ENCODE measurements at regions not wholly inside any gene's neighbourhood (a gene's known extent, or its start where the extent isn't known, plus 50 kb on each side); places are given as distances from the start of the nearest gene placed in this dataset.

DNA sequence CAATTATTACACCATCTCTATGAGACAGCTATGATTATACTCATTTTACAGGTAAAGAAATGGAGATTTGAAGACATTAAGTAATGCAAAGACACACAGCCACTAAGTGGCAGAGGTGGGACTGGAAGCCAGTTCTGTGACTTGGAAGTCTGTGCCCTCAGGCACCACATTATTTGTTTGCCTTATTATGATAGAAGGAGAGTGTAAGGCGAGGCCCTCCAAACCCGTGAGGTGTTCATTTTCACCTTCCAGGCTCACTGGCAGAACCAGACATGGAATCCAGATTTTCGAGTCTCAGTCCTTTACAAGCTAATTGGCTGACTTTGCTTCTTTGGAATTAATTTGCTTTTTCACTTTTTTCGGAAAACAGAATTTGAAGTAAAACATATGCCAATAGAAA lies 107.9 kb downstream of the CAND1 start:
- Histone ChIP-seq H3K9me1 (ENCODE audit: insufficient read depth, low read length) (no peaks in the 10 kb centered on the region), H2AK5ac (ENCODE audit: low read depth, low read length) (no peak overlapping the region), H2BK20ac (ENCODE audit: low read depth, low read length) (no peak overlapping the region), H3K56ac (ENCODE audit: extremely low read depth, insufficient read depth, low read length) (no peak overlapping the region), H3K4me3 (ENCODE audit: insufficient read depth, low read depth, low read length) (no peak overlapping the region), H3K9ac (ENCODE audit: low read depth, low read length) (no peak overlapping the region), H3K18ac (ENCODE audit: low read depth, low read length) (no peak overlapping the region), H2BK120ac (ENCODE audit: low read depth, low read length) (no peak overlapping the region), H4K20me1 (ENCODE audit: insufficient read depth, low read length) (no peaks in the 10 kb centered on the region), H3K9me3 (ENCODE audit: control insufficient read depth, insufficient read depth, low read length) (no peaks in the 10 kb centered on the region), H3K27ac (ENCODE audit: insufficient read depth, low read length) (no peak overlapping the region), H3K4me1 (ENCODE audit: control insufficient read depth, insufficient read depth, low read length) (no peaks in the 10 kb centered on the region), H2AK9ac (replicated peaks; ENCODE audit: low read depth, low read length, poor library complexity) (no peak overlapping the region), H2BK15ac (ENCODE audit: low read depth, low read length) (no peak overlapping the region), H3K36me3 (ENCODE audit: control insufficient read depth, insufficient read depth, low read length) (no peaks in the 10 kb centered on the region), H2AFZ (replicated peaks; ENCODE audit: low read length, poor library complexity) (no peak overlapping the region), H3K4me2 (ENCODE audit: low read depth, low read length) (no peak overlapping the region), H4K5ac (ENCODE audit: low read depth, low read length) (no peak overlapping the region), H4K8ac (ENCODE audit: low read depth in 2 of 2, low read length in 2 of 2) (no peak overlapping the region), H3K27me3 (ENCODE audit: control insufficient read depth, insufficient read depth, low read length) (no peaks in the 10 kb centered on the region), H3K79me1 (ENCODE audit: low read depth in 1 of 2, low read length in 2 of 2) (no peaks in the 10 kb centered on the region), H3K14ac (replicated peaks; ENCODE audit: low read depth, low read length) (no peak overlapping the region), H4K91ac (ENCODE audit: insufficient read depth, low read depth, low read length) (no peak overlapping the region), H3K4ac (ENCODE audit: low read depth, low read length) (no peak overlapping the region), H3K23ac (ENCODE audit: low read depth, low read length) (no peak overlapping the region), H2BK5ac (ENCODE audit: low read depth, low read length, poor library complexity, severe bottlenecking) (no peak overlapping the region)
- no CpG with 5 or more reads among the region's 4 CpGs for WGBS, 2 experiments (ENCODE audit: extremely low coverage in 2 of 2, insufficient read length in 1 of 2)
- dilution Hi-C loops (cut with HindIII; ENCODE audit: low sequenced_read_pairs, unreplicated experiment) = no loop called here
- ChIA-PET POLR2A (ENCODE audit: unreplicated experiment) (no interaction called here), CTCF (no interaction called here)
- in situ Hi-C loops (cut with MboI; ENCODE audit: low sequenced_read_pairs) = no loop called here
- BruUV-seq (replicated peaks) = no TSS peak
- intact Hi-C loops (cut with micrococcal nuclease) = no loop called here
- ATAC-seq (ENCODE audit: low read depth) = no peak
- no peak for DNase-seq
- TF ChIP-seq RAD21 (IDR thresholded peaks at IDR 0.05; ENCODE audit: low read length) = no peak
- no peak for TF ChIP-seq BHLHE40 (IDR thresholded peaks at IDR 0.05; ENCODE audit: low read depth, low read length)
- TF ChIP-seq NFE2L2 (IDR thresholded peaks at IDR 0.05; ENCODE audit: low read depth, low read length) = no peak
- TF ChIP-seq MXI1 (IDR thresholded peaks at IDR 0.05; ENCODE audit: borderline replicate concordance, low read depth, low read length) = no peak
